Smooth muscle cell (in vitro differentiated cells): ENCODE measurements at regions not wholly inside any gene's neighbourhood (a gene's known extent, or its start where the extent isn't known, plus 50 kb on each side); places are given as distances from the start of the nearest gene placed in this dataset.

Experiments
- DNase-seq: peaks from one replicate; lab custom pipeline; 2025; ENCODE audit not compliant: unreplicated experiment; lab: John Stamatoyannopoulos, UW
- H2AFZ ChIP-seq: fragments of 200-600 bp; sonication (generic); 2 replicates; pipeline ENCODE4 v1.6.0; 2016; ENCODE audit warnings: antibody characterized with exemption, low read depth, mild to moderate bottlenecking
- H3F3A ChIP-seq: fragments of 200-600 bp; sonication (generic); 2 replicates; pipeline ENCODE4 v1.6.0; 2017; ENCODE audit warnings: antibody characterized with exemption, low read depth
- H3K27ac ChIP-seq: fragments of 200-600 bp; sonication (generic); 2 replicates; pipeline ENCODE4 v1.5.1; 2016; ENCODE audit warnings: low read depth, mild to moderate bottlenecking
- H3K27me3 ChIP-seq: fragments of 200-600 bp; sonication (generic); 2 replicates; pipeline ENCODE4 v1.6.1; 2016; ENCODE audit warnings: low read depth, mild to moderate bottlenecking
- H3K36me3 ChIP-seq: fragments of 200-600 bp; sonication (generic); 2 replicates; pipeline ENCODE4 v1.5.1; 2016; ENCODE audit warnings: low read depth
- H3K4me1 ChIP-seq: fragments of 200-600 bp; sonication (generic); 2 replicates; pipeline ENCODE4 v1.5.1; 2016; ENCODE audit warnings: low read depth
- H3K4me2 ChIP-seq: fragments of 200-600 bp; sonication (generic); 2 replicates; pipeline ENCODE4 v1.6.0; 2016; ENCODE audit warnings: mild to moderate bottlenecking
- H3K4me3 ChIP-seq: fragments of 200-600 bp; sonication (generic); 2 replicates; pipeline ENCODE4 v1.5.1; 2016; ENCODE audit warnings: mild to moderate bottlenecking
- H3K79me2 ChIP-seq: fragments of 200-600 bp; sonication (generic); 2 replicates; pipeline ENCODE4 v1.6.0; 2016; ENCODE audit warnings: low read depth, mild to moderate bottlenecking
- H3K9ac ChIP-seq: fragments of 200-600 bp; sonication (generic); 2 replicates; pipeline ENCODE4 v1.6.0; 2016; ENCODE audit warnings: low read depth
- H3K9me3 ChIP-seq: fragments of 200-600 bp; sonication (generic); replicated peaks from 2 replicates; pipeline ENCODE4 v1.5.1; 2016; ENCODE audit warnings: low read depth
- H4K20me1 ChIP-seq: fragments of 200-600 bp; sonication (generic); 2 replicates; pipeline ENCODE4 v1.6.0; 2016; ENCODE audit warnings: low read depth
- CTCF ChIP-seq: fragments of 200-600 bp; sonication (generic); IDR thresholded peaks from 2 replicates; pipeline ENCODE4 v1.5.1; 2017; ENCODE audit warnings: borderline replicate concordance, mild to moderate bottlenecking, antibody characterized with exemption; ENCODE audit not compliant: insufficient read depth, poor library complexity, severe bottlenecking
- WGBS: methylation state at CpG from one replicate; pipeline ENCODE4 v1.1.7; 2016; ENCODE audit warnings: low lambda C conversion rate; 5-methylcytosine and 5-hydroxymethylcytosine counted together

- H3K27ac ChIP-seq, result no peak overlapping the region
- WGBS, result 85% methylated on average over 15 of the region's 15 CpGs
- no peak for DNase-seq
Observed at GRCh38 chr5:115389799-115390382, 93.4 kb upstream of the CCDC112 start.

GRCh38 chr5:115389034-115389798 is 92.8 kb upstream of the CCDC112 start:
- DNase-seq, result no peak
- H3K27ac ChIP-seq, result peak overlapping the region; percentile 36
- 67% methylated on average over 8 of the region's 8 CpGs for WGBS
- peaks cover 4% of the 10 kb centered on the region for H3F3A ChIP-seq
- H3K79me2 ChIP-seq, result no peaks in the 10 kb centered on the region
- H3K9me3 ChIP-seq, result no peaks in the 10 kb centered on the region
- H3K4me1 ChIP-seq, result no peaks in the 10 kb centered on the region
- H4K20me1 ChIP-seq, result no peaks in the 10 kb centered on the region
- peak overlapping the region; percentile 22 for H3K4me2 ChIP-seq
- no peaks in the 10 kb centered on the region for H3K27me3 ChIP-seq
- H2AFZ ChIP-seq, result no peak overlapping the region
- no peaks in the 10 kb centered on the region for H3K36me3 ChIP-seq
- no peak for TF ChIP-seq CTCF
- H3K4me3 ChIP-seq, result no peak overlapping the region
- no peak overlapping the region for H3K9ac ChIP-seq

More at GRCh38 chr5:115389799-115390382, 93.4 kb upstream of the CCDC112 start:
- Histone ChIP-seq H3K9me3 (no peaks in the 10 kb centered on the region), H4K20me1 (no peaks in the 10 kb centered on the region), H2AFZ (no peak overlapping the region), H3K4me1 (no peaks in the 10 kb centered on the region), H3K36me3 (no peaks in the 10 kb centered on the region), H3K27me3 (no peaks in the 10 kb centered on the region), H3K79me2 (no peaks in the 10 kb centered on the region), H3K4me2 (no peak overlapping the region), H3K9ac (no peak overlapping the region), H3K4me3 (no peak overlapping the region), H3F3A (peaks cover 4% of the 10 kb centered on the region)
- TF ChIP-seq CTCF, result no peak

GRCh38 chr5:115388240-115388639 is 91.8 kb upstream of the CCDC112 start:
- Histone ChIP-seq H3K9me3 (no peaks in the 10 kb centered on the region), H3K36me3 (no peaks in the 10 kb centered on the region), H3K4me3 (no peak overlapping the region), H3F3A (peaks cover 4% of the 10 kb centered on the region), H2AFZ (no peak overlapping the region), H4K20me1 (no peaks in the 10 kb centered on the region), H3K9ac (no peak overlapping the region), H3K27ac (peak overlapping the region; percentile 36), H3K4me1 (no peaks in the 10 kb centered on the region), H3K79me2 (no peaks in the 10 kb centered on the region), H3K27me3 (no peaks in the 10 kb centered on the region), H3K4me2 (peak overlapping the region; percentile 22)
- DNase-seq, result no peak
- TF ChIP-seq CTCF, result no peak
- 40% methylated on average over 4 of the region's 4 CpGs for WGBS
